ENCODE measurements at regions not wholly inside any gene's neighbourhood (a gene's known extent, or its start where the extent isn't known, plus 50 kb on each side); places are given as distances from the start of the nearest gene placed in this dataset.
A peak's percentile ranks its signal among the peaks of the same experiment; 100 is the strongest.

DNA sequence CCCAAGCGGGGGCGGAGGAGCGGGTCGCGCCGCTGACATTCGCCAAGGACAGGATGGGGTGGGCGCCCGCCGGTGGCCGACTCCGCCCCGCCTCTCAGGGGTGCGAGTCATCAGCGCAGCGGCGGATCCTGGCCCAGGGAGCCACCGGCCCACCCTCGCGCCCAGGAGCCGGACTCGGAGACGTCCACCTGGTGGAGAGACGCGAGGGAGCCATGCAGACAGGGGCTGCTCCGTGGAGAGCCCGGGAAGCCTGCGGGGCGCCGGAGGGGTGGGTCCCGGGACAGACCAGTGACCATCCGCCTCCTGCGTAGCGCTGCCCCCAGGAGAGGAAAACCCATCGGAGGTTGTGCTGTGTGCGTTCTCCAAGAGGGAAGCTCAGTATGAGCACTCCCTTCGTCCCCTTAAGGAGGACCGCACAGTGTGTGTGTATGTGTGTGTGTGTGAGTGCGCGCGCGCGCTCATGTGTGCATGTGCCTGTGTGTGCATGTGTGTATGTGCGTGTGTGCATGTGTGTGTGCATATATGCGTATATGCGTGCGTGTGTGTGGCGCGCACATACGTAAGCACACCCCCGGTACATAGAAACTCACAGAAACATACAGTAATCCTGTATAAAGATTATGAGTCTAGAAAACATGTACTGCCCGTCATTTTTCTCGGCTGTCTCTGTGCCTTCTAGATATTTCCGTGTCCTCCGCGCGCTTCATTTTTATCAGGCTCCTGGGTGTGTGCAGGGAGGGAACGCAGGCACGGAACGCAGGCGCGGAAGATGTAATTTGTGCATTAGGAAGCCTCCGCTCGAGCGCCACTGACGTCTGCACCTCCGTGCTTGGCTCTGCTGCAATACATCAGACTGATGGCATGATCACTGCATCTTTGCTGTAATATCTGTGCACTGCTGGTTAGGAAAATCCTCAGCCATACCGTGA is 158.9 kb downstream of the TBXT start:
- no peaks in the 10 kb centered on the region for H3K27me3 ChIP-seq (ENCODE audit: control insufficient read depth, insufficient read depth, low read length)
- no peak for DNase-seq (ENCODE audit: low read depth)
- ChIA-PET CTCF (interaction anchor here (0.8 to 0.9 kb wide), 2 partner anchors 71 to 124 kb away, joined by 3 read pairs; no protein-coding TSS in a partner anchor), POLR2A (no interaction called here)
- TF ChIP-seq, protein P1, sequence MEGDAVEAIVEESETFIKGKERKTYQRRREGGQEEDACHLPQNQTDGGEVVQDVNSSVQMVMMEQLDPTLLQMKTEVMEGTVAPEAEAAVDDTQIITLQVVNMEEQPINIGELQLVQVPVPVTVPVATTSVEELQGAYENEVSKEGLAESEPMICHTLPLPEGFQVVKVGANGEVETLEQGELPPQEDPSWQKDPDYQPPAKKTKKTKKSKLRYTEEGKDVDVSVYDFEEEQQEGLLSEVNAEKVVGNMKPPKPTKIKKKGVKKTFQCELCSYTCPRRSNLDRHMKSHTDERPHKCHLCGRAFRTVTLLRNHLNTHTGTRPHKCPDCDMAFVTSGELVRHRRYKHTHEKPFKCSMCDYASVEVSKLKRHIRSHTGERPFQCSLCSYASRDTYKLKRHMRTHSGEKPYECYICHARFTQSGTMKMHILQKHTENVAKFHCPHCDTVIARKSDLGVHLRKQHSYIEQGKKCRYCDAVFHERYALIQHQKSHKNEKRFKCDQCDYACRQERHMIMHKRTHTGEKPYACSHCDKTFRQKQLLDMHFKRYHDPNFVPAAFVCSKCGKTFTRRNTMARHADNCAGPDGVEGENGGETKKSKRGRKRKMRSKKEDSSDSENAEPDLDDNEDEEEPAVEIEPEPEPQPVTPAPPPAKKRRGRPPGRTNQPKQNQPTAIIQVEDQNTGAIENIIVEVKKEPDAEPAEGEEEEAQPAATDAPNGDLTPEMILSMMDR (IDR thresholded peaks at IDR 0.05; ENCODE audit: insufficient read depth, low read depth, low read length) = no peak
- peak overlapping the region; percentile 36 for H3K4me3 ChIP-seq (ENCODE audit: low read depth, low read length)
- no peaks in the 10 kb centered on the region for H3K36me3 ChIP-seq (ENCODE audit: control insufficient read depth, insufficient read depth, low read length)

DNA sequence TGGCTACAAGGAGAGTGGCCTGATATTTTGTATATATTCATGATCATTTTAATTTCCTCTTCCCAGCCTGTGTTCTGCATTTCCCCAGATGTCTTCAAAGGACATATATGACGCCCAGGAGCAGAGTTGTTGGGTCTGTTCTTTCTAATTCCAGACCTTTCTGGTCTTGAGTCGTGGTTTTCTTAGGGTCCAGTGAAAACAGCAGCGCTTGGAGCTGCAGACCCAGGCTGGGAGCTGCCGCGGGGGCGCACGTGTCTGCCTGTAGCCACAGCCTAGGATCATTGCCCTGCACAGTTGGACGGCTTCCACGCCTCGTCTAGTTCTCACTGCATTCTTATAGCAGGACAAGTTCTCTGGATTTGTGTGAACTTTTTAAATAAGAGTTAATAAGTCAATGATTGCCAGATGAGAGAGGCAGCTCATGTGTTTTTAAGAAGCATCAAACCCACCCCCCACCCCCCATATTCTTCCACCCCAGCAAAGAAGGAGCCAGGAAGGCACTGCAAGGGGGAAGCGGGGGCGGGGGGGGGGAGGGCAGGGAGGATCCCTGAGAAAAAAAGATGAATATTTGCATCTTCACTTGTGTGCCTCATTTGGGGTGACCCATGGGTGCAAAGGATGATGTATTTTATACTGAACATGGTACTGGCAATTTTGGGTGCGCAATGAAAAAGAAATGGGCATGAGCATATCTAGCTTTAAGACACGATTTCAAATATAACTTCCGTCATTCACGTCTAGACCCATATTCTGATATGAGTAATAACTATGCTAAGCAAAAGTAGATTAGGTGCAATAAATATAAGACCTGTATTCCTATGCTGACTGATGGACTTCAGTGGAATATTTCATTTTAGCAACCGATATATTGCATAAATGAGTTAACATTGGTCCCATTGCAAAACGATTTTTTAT is 160.0 kb downstream of the TBXT start:
- no peak overlapping the region for H3K4me3 ChIP-seq (ENCODE audit: low read depth, low read length)
- POLR2A ChIA-PET = no interaction called here

DNA sequence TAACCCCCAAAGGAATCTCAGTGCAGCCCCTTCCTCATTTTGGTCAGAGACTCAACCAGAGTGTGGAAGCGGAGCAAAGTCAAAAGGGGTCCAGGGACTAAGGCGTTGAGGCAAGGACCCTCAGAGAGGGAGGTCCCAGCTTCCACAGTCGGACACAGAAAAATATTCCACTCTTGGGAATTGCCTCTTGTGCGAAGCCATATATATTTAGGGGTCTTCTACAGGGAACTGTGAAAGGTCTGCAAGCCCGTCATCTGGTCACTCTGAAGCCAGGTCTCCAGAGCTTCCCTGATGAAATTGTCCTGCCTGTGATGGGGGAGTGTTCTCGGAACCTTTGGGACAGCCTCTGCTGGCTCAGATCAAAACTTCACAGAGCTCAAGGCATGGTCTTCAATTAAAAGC is 160.8 kb downstream of the TBXT start:
- Histone ChIP-seq H3K36me3 (ENCODE audit: control insufficient read depth, insufficient read depth, low read length) (no peaks in the 10 kb centered on the region), H3K27me3 (ENCODE audit: control insufficient read depth, insufficient read depth, low read length) (no peaks in the 10 kb centered on the region), H3K4me3 (ENCODE audit: low read depth, low read length) (no peak overlapping the region)
- ChIA-PET CTCF (interaction anchor here (0.8 to 1.6 kb wide), 2 partner anchors 14 to 100 kb away, joined by 3 read pairs; no protein-coding TSS in a partner anchor), POLR2A (no interaction called here)
- TF ChIP-seq, protein P1 (IDR thresholded peaks at IDR 0.05; ENCODE audit: insufficient read depth, low read depth, low read length) = no peak
- no peak for DNase-seq (ENCODE audit: low read depth)

More for the DNA sequence above, 160.0 kb downstream of the TBXT start:
- no peaks in the 10 kb centered on the region for H3K27me3 ChIP-seq (ENCODE audit: control insufficient read depth, insufficient read depth, low read length)
- TF ChIP-seq, protein P1 (IDR thresholded peaks at IDR 0.05; ENCODE audit: insufficient read depth, low read depth, low read length) = no peak
- H3K36me3 ChIP-seq (ENCODE audit: control insufficient read depth, insufficient read depth, low read length) = no peaks in the 10 kb centered on the region
- CTCF ChIA-PET = interaction anchor here (0.8 to 1.6 kb wide), 3 partner anchors 15 to 123 kb away, joined by 3 read pairs; no protein-coding TSS in a partner anchor
- DNase-seq (ENCODE audit: low read depth) = no peak

DNA sequence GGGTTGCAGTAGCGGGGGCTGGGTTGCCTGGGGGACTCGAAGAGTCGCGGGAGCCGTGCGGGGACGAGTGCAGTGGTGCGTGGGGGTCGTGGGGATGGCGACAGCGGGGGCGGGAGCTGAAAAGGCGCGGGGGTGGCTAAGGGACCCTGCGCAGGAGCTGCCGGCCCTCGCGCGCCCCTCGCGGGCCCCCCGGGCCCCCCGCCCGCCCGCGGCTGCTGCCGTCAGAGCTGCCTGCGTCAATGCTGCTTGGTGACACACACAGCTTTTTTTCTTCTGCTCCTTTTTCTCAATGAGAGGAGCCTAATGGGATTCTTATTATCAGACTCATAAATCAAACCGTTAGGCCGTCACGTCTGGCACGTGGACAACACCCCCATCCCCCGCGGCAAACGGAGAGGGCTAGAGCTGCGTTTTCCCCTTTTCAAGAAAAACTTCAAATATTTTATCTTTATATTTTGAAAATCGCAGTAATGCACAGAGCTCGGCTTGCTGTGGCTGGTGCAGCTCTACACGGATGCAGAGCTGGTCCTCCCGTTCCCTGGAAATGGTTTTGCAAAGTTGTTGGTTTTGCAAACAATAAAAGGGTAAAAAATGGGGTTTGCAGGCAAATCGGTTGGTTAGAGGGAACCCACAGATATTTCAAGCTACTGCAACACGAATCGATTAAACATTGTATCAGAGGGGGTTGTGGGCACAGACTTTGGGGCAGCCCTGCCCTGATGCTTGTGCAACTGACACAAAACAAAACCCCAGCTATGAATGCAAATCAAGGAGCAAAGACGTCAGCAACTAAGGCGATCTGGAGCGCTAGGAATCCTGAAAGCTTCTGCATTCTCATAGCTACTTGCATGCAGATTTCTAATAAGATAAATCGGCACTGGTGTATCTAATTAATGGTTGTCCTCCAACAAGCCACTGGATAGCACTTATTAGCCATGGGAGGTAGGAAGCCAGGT is 161.4 kb downstream of the TBXT start:
- TF ChIP-seq, protein P1 (IDR thresholded peaks at IDR 0.05; ENCODE audit: insufficient read depth, low read depth, low read length) = no peak
- POLR2A ChIA-PET = interaction anchor here (0.6 kb wide), 1 partner anchor 113 kb away, joined by 7 read pairs; no protein-coding TSS in a partner anchor
- Histone ChIP-seq H3K36me3 (ENCODE audit: control insufficient read depth, insufficient read depth, low read length) (no peaks in the 10 kb centered on the region), H3K4me3 (ENCODE audit: low read depth, low read length) (peak overlapping the region; percentile 25), H3K27me3 (ENCODE audit: control insufficient read depth, insufficient read depth, low read length) (no peaks in the 10 kb centered on the region)
- DNase-seq (ENCODE audit: low read depth) = no peak
- CTCF ChIA-PET = interaction anchor here (1.6 kb wide), 1 partner anchor 14 kb away, joined by 3 read pairs; no protein-coding TSS in a partner anchor
